PFSK-1 (cell line): ENCODE measurements at regions not wholly inside any gene's neighbourhood (a gene's known extent, or its start where the extent isn't known, plus 50 kb on each side); places are given as distances from the start of the nearest gene placed in this dataset.

Experiments
- POLR2AphosphoS5 ChIP-seq: IDR thresholded peaks from 2 replicates; pipeline ENCODE4 v1.6.1; 2012; ENCODE audit warnings: low read depth, mild to moderate bottlenecking, control low read depth, low read length, moderate library complexity
- TAF1 ChIP-seq: IDR thresholded peaks from 2 replicates; pipeline ENCODE4 v1.6.1; 2012; ENCODE audit warnings: low read length, control low read depth, borderline replicate concordance; ENCODE audit not compliant: insufficient read depth

- no peak for TF ChIP-seq TAF1
- TF ChIP-seq POLR2AphosphoS5: no peak
These were observed 356.0 kb downstream of the DUSP6 start for GRCh38 chr12:88996200-88996788.
